Brain pericyte (primary cell): ENCODE measurements at regions not wholly inside any gene's neighbourhood (a gene's known extent, or its start where the extent isn't known, plus 50 kb on each side); places are given as distances from the start of the nearest gene placed in this dataset.
"Not testable (repeated sequence)": the region's sequence is repeated elsewhere in the genome, so short reads cannot be mapped to it uniquely, and the experiment has no call there.

ENCODE experiments used
- DNase-seq: peaks from one replicate; pipeline ENCODE4 v3.0.0-alpha.2; 2012; ENCODE audit warnings: low read depth, low spot score

DNA sequence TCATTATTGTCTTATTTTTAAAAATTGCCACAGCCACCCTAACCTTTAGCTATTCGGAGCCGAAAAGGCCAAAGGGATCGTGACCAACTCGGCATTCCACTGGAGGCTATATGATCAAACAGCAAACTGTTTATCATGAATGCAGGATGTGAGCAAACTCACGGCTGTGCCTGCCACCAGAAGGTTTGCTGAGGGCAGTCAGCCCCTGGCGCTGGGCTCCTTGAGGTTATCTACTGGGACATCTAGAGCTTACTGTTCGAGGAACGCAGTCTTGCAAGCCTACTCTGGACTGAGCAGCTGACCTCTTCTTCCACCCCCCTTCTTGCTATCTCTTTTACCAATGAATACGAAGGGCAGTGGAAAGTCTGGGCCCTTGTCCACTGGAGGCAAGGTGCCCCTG lies 231.5 kb upstream of the TARS1 start:
- DNase-seq = no peak

DNA sequence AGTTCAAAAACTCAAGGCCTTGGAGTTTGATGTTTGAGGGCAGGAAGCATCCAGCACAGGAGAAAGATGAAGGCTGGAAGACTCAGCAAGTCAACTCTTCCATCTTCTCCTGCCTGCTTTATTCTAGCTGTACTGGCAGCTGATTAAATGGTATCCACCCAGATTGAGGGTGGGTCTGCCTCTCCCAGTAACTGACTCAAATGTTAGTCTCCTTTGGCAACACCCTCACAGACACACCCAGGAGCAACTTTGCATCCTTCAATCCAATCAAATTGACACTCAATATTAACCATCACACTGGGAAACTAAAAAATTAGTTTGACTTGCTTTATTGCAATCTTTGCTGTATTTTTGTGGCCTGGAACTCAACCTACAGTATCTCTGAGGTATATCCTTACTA lies 230.5 kb upstream of the TARS1 start:
- DNase-seq = not testable (repeated sequence)

DNA sequence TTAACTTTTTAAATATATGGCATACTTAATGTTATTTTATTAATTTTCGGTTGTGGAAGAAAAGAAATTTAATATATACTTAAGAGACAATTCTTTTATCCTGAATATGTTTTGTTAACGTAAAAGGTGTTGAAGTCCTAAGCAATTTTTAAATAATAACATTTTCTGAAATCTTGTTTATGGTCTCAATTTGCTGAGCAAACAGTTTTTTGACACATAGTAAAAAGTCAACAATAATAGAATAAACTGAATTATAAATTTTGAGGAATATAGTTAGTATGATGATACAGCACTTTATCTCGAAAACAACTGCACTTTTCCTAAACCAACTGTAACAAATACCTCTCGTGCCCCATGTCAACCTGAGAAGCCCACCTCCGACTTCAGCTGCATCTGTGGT lies 229.8 kb upstream of the TARS1 start:
- DNase-seq = no peak

DNA sequence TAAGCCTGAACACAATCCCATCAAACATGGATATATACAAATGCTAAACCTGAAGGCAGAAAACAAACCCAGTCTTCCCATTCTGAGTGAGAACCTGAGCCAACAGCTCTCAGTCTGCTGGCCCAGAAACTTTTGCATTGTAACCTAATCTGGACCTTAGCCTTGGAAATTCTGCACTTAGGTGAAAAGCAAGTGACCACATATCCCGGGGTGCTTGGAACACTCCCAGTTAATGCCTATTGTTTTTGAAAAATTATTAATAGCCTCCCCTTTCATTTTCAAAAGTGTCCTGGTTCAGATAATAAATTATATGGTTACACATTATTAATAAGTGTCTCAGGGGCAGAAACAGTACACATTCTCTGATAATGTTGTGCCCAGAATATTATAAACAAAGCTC lies 228.3 kb upstream of the TARS1 start:
- no peak for DNase-seq

DNA sequence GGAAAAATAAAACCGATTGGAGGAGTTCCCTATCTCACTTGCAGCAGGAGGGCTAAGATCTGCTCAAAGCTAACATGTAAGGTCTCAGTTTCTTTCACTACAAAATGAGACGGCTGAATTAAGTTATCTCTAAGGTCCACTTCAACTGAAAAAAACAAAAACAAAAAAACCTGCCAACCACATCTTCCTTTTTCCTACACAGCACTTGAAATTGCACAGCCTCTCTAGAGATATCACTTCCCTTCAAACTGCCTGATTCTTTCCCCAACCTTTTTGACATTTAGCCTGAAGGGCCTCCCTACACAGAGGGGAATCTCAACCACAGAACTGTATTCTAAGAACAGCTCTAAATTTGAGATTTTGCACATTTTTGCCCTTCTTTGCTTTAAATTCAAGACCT lies 227.9 kb upstream of the TARS1 start:
- no peak for DNase-seq

DNA sequence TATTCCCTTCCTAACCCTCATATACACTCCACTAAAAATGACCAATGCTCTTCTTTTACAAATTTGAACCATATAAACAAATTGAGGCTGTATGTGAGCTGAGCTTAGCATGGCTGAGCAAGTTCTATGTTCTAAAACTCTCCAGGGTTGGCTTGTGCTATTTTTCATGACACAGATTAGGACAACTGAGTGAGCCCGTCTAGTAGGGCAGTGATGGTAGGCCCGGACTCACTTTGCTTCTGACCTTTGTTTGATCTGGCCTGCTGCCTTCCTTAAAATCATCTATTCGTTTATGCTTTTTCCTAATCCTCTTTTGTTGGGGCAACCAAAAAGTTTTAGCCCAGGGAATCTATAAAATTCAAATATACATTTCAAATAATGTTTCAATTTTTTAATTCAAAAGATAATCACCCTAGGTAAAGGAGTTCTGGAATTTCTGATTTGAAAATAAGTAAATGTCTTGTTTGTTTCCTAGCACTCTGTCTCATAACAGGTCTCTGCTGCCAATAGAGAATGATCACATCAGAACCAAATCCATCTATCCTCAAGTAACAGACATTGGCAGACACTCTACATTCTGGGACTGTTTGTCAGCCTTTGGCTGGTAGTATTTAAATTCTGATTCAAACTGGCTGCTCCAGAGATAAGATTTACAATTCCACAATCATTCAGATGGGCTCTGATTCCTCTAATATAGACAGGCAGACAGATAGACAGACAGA lies 217.0 kb upstream of the TARS1 start:
- DNase-seq = no peak

DNA sequence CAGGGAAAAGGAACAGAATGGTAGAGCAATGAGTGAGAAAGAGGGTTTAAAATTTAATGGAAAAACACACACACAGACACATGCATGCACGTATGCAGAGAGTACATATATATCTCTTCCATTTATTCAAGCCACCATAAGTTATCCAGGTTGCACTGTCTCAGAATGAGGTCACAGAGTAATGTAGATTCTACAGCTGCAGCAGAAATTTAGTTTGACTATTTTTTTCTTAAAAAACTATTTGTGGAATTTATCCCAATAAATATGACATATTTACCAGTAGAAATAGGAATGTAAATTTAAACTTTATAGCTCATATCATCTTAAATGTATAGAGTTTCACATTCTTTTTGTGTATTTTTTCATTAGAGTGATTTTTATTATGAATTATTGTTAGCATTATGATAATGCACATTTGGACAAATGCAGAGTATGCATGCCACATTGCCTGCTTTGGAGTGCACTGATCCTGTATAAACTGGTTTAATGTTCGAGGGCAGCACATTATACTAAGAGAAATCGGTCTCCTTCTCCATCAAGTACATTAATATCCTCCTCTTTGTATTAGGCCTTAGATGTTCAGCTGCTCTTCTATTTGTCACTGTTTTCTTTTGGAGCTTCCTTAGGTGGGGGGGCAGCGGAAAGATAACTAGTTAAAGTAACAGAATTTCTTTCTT lies 216.3 kb upstream of the TARS1 start:
- no peak for DNase-seq

DNA sequence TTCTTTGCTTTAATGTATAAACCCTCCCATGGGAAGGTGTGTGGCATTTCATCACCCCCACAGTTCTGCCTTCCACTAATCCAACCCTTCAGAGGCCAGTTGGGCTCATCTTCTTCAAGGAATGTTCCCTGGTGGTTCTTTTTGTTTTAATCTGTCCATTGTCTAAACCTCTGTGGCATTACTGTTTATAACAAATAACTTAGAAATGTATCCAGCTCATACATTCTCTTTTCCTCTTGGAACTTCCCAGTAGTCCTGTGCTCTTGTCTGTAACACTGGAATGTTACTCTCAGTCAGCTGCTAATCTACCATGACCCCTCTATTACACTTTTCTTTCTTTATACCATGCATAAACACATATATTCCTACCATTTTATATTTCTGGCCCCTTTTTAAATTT lies 213.5 kb upstream of the TARS1 start:
- DNase-seq = no peak

DNA sequence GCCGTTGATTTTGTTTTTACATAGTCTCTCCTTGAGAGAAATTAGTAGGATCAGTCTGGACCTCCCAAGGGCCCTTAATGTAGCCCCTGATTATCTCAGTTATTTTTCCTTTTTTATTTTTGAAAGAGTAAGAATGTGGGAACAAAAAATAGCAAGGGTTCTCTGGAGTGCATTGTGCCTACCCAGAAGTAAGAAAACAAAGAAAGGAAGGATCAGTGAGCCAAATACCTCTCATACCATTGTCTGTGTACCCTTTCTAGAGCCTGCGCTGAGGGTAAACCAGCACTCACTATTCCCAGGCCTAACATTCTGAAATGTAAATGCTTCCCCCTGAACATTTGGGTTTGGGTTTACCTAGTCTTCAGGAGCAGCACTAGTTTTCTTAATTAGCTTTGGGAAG lies 213.0 kb upstream of the TARS1 start:
- no peak for DNase-seq

DNA sequence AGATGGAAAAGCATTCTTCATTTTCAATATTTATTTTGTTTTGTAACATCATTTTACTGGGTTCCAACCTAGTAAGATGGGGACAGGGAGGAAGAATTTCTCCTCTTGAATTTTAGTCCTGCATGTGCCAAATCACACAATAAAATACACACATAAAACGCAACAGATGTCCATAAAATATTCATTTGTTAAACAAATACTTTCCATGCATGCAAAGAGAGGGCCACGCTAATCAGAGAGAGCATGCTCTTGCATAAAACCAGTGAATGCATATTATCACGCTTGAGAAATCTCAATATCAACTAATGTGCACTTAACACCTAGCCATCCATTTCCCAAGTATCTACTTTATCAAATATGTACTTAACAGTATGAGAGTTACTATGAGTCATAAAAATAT lies 212.6 kb upstream of the TARS1 start:
- no peak for DNase-seq

DNA sequence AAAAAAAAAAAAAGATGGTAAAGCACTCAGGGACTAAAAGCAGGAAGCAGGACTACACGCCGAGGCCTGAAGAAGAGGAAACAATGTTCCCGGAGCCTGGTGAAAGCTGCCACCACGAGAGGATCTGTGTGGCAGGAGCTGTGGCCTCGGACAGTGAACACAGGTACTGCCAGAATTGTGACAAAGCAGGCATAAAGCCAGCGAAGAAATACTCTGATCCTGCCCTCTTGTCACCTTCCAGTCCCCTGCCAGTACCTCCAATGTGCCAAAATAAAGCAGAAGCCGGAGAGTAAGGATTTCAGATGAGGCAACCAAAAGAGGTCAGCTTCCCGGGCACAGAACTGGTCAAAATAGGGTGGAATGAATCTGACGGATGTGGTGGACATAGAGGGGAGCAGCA lies 211.5 kb upstream of the TARS1 start:
- DNase-seq = no peak

DNA sequence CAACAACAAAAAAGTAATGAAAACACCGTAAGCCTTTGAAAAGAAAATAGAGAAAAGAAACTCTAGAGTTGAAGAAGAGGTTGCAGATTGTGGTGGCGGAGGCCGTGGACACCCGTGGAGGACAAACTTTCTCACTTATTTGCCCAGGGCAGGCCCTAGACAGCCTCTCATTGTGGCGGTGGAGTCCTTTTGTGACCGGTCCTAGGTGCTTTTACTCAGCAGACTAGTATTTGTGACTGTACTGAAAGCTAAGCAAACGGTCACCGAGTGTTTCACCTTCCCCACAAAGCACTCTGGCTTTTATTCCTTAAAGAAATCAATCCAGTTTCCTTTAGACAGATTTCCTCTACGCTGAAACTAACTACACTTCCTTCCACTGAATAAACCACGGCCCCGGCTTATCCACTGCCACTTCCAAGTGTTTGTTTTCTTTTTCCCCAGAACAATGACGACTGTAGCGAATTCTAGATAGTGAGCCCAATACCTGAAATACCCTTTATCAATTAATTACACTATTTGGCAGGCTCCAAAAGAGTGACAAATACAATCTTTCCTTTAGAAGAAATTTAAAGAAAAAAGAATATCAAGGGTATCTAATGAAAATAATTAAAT lies 210.2 kb upstream of the TARS1 start:
- no peak for DNase-seq

DNA sequence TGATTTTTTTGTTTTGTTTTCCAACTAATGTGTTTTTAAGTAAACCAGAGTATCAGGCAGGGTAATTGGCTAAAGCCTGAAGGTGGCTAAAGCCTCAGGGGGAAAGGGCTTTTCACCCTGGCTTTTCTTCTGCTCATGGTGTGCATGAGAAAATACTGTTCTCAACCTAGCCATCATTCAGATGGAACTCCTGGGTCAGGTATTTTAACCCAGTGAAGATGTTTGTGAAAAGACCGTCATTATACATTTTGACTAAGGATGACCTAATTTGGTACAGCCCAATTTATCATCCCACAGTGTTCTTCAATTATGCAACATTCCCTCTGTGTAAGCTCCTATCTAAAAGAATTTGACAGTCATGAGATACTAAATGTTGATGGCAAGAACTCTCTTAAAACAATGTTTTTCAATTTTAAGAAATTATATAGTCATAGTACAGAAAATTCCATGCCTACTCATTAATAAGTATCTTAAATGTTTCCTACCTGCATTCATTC lies 209.5 kb upstream of the TARS1 start:
- no peak for DNase-seq

DNA sequence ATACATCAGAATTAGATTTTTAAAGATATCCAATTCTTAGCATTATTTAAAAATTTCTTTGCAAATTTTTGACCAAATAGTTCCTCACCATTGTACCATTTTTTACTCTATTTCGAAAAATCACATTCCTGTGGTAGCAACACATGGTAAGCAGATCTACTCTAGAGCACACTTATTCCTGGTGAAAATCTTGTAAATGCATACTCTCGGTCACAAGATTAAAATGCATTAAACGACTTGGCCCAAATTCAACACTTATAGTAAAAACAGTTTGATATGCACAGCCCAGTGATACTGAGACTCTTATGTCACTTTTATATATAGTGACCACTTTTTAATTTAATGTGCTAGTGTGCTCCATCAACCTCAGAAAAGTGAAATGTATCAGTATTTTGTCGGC lies 208.8 kb upstream of the TARS1 start:
- no peak for DNase-seq

DNA sequence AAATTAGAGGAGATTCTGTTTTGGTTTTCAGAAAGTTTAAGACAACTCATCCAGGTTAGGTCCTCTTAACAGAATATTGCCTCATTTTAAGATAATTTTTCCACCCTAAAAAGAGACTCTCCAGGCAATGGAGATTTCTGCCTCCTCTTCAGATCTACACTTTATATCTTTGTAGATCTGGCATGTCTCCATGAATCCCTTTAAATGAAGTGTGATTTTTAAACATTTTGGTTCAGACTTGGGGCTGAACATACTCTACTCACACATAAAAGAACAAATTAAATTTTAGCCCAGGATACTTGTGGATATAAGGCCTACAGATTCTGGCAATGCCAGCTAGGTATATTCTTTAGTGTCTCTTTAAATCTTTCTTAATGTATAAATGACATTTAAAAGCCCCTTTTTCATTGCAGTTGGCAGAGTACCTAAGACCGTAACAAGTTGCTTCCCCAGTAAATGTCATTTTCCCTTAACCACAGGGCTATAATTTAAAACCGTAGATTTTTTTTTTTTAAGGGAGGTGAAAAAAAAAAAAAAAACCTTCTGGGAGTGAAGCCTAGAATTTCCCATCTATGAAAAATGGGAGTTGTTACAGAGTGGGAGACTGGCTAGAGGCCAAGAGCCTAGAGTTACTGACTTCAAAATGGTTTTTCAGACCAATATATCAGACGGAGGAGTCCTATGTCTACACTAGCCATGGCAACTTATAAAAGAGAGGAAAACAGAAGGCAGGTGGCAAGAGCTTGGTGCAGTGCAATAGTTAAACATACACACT lies 207.8 kb upstream of the TARS1 start:
- DNase-seq = no peak

DNA sequence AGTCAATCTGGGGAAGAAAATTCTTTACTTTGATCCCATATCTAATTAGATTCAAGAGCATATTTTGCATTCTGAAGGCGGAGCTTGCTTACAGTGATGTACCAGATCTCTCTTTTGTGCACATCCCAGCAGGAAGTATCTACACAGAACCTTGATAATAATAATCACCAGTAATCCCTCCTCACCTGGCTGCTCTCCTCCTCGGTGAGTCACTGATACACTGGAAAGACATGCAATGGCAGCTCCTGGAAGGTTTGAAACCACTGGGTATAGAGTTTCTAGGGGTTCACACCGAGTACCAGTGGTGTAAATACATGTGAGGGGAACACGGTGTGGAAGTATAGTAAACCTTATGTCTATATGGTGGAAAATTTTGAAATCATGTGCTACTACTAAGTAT lies 205.5 kb upstream of the TARS1 start:
- DNase-seq = no peak

DNA sequence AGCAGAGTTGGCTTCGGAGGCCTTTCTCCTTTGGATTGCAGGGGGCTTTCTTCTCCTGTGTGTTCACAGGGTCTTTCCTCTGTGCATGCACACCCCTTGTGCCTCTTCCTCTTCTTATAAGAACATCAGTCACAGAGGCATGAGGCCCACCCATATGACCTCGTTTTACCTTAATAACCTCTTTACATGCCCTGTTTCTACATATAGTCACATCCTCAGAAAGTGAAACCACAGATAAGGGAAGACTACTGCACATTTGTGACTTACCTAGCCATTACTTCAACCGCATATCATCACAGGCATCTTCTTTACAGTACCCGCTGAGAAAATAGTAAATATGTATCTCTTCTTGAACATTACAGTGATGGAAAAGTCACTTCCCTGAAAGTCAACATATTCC lies 204.9 kb upstream of the TARS1 start:
- DNase-seq = no peak

DNA sequence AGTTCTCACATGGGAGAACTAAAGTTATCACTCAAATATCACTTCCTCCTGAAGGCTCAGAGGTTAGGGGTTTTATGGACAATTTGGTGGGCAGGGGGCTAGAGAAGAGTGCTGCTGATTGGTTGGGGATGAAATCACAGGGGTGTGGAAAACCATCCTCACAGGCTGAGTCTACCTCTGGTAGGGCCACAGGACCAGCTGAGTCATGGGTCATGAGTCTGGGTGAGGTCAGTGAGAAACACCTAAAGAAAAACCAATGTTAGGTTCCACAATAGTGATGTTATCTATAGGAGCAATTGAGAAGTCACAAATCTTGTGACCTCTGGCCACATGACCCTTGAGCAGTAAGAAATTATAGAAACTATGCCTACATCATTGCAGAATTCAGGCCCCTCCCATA lies 203.3 kb upstream of the TARS1 start:
- no peak for DNase-seq

DNA sequence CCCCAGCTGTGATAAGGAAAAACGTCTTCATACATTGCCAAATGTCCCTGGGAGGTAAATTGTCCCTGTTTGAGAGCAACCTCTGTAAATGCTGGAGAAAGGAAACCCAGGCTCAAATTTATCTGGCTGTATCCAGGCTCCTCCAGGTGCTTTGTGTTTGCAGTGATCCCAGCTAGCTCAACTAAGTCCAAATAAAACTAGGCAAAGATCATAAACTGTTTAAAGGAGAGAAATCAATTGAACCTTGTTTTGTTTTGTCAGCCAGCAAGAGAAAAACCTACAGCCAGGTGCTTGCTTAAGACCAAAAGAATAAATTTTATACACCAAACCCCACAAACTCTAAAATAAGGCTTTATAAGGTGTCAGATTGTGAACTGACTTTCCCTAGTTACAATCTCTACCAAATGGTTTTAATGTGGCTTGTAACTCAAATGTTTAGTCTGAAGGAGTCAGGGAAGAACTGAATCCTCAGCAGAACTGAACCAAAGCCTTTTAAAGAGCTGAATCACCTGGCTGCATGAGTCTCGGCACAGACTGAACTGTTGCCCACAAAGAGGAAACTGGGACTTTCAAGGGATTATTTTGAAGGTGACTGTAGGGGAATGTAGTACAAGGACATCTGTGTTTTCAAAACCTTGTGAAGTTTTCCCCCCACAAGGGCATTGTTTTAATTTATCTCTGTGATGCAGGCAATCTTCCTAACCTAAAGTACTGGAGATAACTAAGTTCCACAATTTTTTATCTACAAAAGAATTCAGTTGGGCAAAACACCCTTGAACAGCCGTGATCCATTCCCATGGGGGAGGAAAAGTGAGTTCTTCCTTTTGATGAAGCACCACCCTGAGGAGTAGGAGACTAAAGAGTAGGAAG lies 201.7 kb upstream of the TARS1 start:
- no peak for DNase-seq

DNA sequence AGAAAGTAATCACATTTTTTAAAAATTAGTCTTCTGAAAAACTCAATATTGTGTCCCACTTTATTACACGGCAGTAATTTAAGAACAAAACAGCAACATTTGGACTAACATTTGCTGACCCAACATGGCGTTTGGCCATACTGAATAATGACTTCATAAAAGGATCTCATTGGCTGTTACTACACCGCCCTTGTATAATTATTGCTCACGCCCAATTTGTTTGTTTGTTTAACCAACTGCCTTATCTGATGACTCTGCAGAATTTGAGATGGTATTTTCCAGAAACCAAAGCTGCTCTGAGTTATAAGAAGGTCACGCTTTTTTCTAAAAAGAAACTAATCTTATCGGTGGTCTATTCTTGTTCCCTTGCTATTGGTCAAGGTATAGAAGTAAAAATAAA lies 200.2 kb upstream of the TARS1 start:
- DNase-seq = no peak

DNA sequence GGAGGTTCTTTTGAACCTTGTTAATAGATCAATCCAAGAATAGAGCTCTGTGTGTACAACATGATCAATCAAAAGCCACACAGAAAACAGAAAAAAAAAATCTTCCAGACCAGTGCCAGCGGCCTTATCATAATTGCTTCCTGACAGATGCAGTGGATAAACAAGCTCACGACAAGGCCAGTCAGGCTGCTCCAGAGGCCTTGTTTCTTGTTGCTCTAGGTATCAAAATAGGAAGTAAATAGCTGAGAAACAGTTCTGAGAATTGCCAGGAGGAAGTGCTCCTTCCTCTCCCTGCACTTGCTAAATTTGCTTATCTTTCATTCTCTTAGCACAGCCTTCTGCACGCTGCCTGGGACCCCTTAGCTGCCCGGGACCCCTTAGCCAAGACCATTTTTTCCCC lies 199.0 kb upstream of the TARS1 start:
- DNase-seq = no peak
